ENCODE measurements at regions not wholly inside any gene's neighbourhood (a gene's known extent, or its start where the extent isn't known, plus 50 kb on each side); places are given as distances from the start of the nearest gene placed in this dataset.

DNA sequence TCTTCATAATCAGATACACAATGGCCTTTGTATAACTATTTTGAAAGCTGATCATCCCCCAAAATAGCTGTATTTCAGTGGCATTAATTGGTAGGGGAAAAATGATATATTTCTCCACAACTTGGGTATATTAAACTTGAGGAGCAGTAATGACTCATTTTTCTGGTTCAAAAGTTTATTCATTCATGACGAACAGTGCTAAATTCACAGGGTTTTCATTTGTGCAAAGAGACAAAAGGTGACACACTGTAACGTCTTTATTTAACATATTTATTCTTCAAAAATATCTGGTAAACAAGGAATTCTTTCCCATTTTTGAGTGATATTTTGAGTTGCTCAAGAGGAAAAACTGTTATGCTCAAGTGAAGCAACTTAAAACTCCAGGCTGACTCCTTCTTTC is 415.5 kb upstream of the SOX5 start:
- Histone ChIP-seq H2BK5ac (ENCODE audit: low read depth, low read length, poor library complexity) (no peak overlapping the region), H2BK12ac (ENCODE audit: low read length) (no peak overlapping the region), H3K27me3 (ENCODE audit: insufficient read depth, low read length) (no peaks in the 10 kb centered on the region), H3K9me3 (ENCODE audit: insufficient read depth, low read depth, low read length) (no peaks in the 10 kb centered on the region), H3K14ac (ENCODE audit: low read length) (no peak overlapping the region), H3K27ac (ENCODE audit: low read depth, low read length) (no peak overlapping the region), H4K8ac (ENCODE audit: low read depth, low read length) (no peak overlapping the region), H3K9ac (ENCODE audit: low read length) (no peak overlapping the region), H4K91ac (ENCODE audit: low read depth, low read length) (no peak overlapping the region), H3K79me2 (ENCODE audit: control insufficient read depth, insufficient read depth, low read length, poor library complexity) (no peaks in the 10 kb centered on the region), H3K4ac (ENCODE audit: low read depth, low read length) (no peak overlapping the region), H2AFZ (ENCODE audit: insufficient read depth, low read length, poor library complexity) (no peak overlapping the region), H3K4me3 (ENCODE audit: low read depth, low read length) (no peak overlapping the region), H3K4me1 (ENCODE audit: control insufficient read depth in 1 of 2, insufficient read depth in 2 of 2, low read length in 2 of 2) (no peaks in the 10 kb centered on the region), H3K23ac (ENCODE audit: low read length) (no peak overlapping the region), H4K12ac (ENCODE audit: low read depth, low read length) (no peak overlapping the region), H2AK5ac (ENCODE audit: low read length) (no peak overlapping the region), H3K36me3 (ENCODE audit: control insufficient read depth in 1 of 2, insufficient read depth in 2 of 2, low read length in 2 of 2) (no peaks in the 10 kb centered on the region), H3K79me1 (ENCODE audit: low read length) (no peaks in the 10 kb centered on the region), H2BK120ac (ENCODE audit: insufficient read depth, low read length, poor library complexity) (no peak overlapping the region), H3K18ac (ENCODE audit: low read length) (no peak overlapping the region), H3K4me2 (ENCODE audit: low read length) (no peak overlapping the region)
- no peak for DNase-seq
- no CpG with 5 or more reads among the region's 2 CpGs for WGBS (ENCODE audit: extremely low coverage, insufficient coverage, insufficient read length)

DNA sequence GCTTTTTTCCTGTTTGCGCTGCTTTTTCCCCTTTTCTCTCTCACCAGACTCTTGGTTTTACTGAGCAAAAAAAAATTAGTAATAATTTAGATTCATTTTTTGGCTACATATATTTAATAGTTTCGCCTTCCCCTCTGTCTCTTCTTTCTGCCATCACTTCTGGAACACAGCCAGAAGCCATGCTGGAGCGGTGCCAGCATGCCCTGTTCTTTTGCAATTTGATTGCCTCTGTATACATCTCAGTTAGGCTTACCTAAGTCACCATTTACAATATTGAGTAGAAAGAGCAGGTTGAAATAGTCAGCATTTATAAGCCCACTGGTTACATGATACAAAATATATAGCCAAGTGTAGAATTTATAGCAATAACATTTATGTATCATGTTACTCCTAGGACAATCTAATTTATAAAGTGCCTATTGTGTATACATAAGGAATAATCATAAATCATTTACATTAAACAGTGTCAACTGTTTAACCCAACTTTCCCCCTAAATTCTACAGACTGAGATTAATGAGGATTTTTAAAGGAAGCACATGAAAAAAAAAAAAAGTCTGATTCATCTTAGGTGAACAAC is 413.8 kb upstream of the SOX5 start:
- no peak overlapping the region for H2AFZ ChIP-seq (ENCODE audit: insufficient read depth, low read length, poor library complexity)
- H3K9me3 ChIP-seq (ENCODE audit: insufficient read depth, low read depth, low read length): no peaks in the 10 kb centered on the region
- H2BK120ac ChIP-seq (ENCODE audit: insufficient read depth, low read length, poor library complexity): no peak overlapping the region
- no peak overlapping the region for H3K23ac ChIP-seq (ENCODE audit: low read length)
- DNase-seq: no peak
- no peak overlapping the region for H3K4me2 ChIP-seq (ENCODE audit: low read length)
- H3K9ac ChIP-seq (ENCODE audit: low read length): no peak overlapping the region
- no peak overlapping the region for H3K4ac ChIP-seq (ENCODE audit: low read depth, low read length)
- no peak overlapping the region for H2BK5ac ChIP-seq (ENCODE audit: low read depth, low read length, poor library complexity)
- H3K4me3 ChIP-seq (ENCODE audit: low read depth, low read length): no peak overlapping the region
- H4K8ac ChIP-seq (ENCODE audit: low read depth, low read length): no peak overlapping the region
- no peaks in the 10 kb centered on the region for H3K27me3 ChIP-seq (ENCODE audit: insufficient read depth, low read length)
- H2AK5ac ChIP-seq (ENCODE audit: low read length): no peak overlapping the region
- WGBS (ENCODE audit: extremely low coverage, insufficient coverage, insufficient read length): no CpG with 5 or more reads among the region's 3 CpGs
- H3K14ac ChIP-seq (ENCODE audit: low read length): no peak overlapping the region
- H3K4me1 ChIP-seq (ENCODE audit: control insufficient read depth in 1 of 2, insufficient read depth in 2 of 2, low read length in 2 of 2): no peaks in the 10 kb centered on the region
- no peaks in the 10 kb centered on the region for H3K79me2 ChIP-seq (ENCODE audit: control insufficient read depth, insufficient read depth, low read length, poor library complexity)
- no peak overlapping the region for H3K18ac ChIP-seq (ENCODE audit: low read length)
- H3K36me3 ChIP-seq (ENCODE audit: control insufficient read depth in 1 of 2, insufficient read depth in 2 of 2, low read length in 2 of 2): no peaks in the 10 kb centered on the region
- no peak overlapping the region for H2BK12ac ChIP-seq (ENCODE audit: low read length)
- no peak overlapping the region for H3K27ac ChIP-seq (ENCODE audit: low read depth, low read length)
- H4K91ac ChIP-seq (ENCODE audit: low read depth, low read length): no peak overlapping the region
- H3K79me1 ChIP-seq (ENCODE audit: low read length): no peaks in the 10 kb centered on the region
- no peak overlapping the region for H4K12ac ChIP-seq (ENCODE audit: low read depth, low read length)

DNA sequence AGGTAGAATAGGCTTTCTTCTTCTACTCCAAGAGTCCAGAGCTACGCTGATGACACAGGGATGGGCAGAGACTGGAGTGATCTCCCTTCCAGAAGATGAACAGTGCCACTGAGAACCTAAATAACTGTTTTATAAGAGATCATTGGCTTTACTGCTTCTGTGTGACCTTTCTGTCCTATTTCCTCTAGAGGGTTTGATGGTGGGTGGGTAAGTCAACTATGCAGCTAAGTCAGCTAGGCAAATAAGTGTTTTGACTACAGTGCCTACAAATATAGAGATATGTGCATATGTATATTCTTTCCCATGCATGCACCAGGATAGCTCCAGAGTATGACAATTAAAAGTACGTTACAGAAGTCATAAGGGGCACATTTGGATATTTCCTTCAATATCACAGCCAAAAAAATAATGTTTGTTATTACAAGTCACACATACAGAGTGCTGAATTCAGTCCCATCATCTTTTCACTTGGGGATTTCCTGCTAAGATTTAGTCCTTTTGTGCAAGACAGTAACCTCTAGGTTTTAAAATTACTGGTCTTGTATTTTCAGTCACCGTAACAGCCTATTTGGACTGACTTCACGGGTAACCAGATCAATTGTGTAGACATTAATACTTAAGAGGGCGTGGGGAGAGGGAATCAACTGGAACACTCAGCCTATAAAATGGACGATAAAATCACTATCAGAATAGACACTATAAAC is 412.6 kb upstream of the SOX5 start:
- no peak for DNase-seq
- Histone ChIP-seq H2BK12ac (ENCODE audit: low read length) (no peak overlapping the region), H2BK120ac (ENCODE audit: insufficient read depth, low read length, poor library complexity) (no peak overlapping the region), H2BK5ac (ENCODE audit: low read depth, low read length, poor library complexity) (no peak overlapping the region), H3K4me1 (ENCODE audit: control insufficient read depth in 1 of 2, insufficient read depth in 2 of 2, low read length in 2 of 2) (no peaks in the 10 kb centered on the region), H3K9me3 (ENCODE audit: insufficient read depth, low read depth, low read length) (no peaks in the 10 kb centered on the region), H3K14ac (ENCODE audit: low read length) (no peak overlapping the region), H2AK5ac (ENCODE audit: low read length) (peak overlapping the region; percentile 83), H3K79me1 (ENCODE audit: low read length) (no peaks in the 10 kb centered on the region), H3K18ac (ENCODE audit: low read length) (no peak overlapping the region), H4K8ac (ENCODE audit: low read depth, low read length) (no peak overlapping the region), H2AFZ (ENCODE audit: insufficient read depth, low read length, poor library complexity) (no peak overlapping the region), H3K4me3 (ENCODE audit: low read depth, low read length) (no peak overlapping the region), H4K91ac (ENCODE audit: low read depth, low read length) (no peak overlapping the region), H3K27me3 (ENCODE audit: insufficient read depth, low read length) (no peaks in the 10 kb centered on the region), H3K27ac (ENCODE audit: low read depth, low read length) (no peak overlapping the region), H3K9ac (ENCODE audit: low read length) (no peak overlapping the region), H3K23ac (ENCODE audit: low read length) (no peak overlapping the region), H4K12ac (ENCODE audit: low read depth, low read length) (no peak overlapping the region), H3K36me3 (ENCODE audit: control insufficient read depth in 1 of 2, insufficient read depth in 2 of 2, low read length in 2 of 2) (no peaks in the 10 kb centered on the region), H3K4ac (ENCODE audit: low read depth, low read length) (no peak overlapping the region), H3K4me2 (ENCODE audit: low read length) (no peak overlapping the region), H3K79me2 (ENCODE audit: control insufficient read depth, insufficient read depth, low read length, poor library complexity) (no peaks in the 10 kb centered on the region)
- WGBS (ENCODE audit: extremely low coverage, insufficient coverage, insufficient read length): no CpG with 5 or more reads among the region's 6 CpGs

DNA sequence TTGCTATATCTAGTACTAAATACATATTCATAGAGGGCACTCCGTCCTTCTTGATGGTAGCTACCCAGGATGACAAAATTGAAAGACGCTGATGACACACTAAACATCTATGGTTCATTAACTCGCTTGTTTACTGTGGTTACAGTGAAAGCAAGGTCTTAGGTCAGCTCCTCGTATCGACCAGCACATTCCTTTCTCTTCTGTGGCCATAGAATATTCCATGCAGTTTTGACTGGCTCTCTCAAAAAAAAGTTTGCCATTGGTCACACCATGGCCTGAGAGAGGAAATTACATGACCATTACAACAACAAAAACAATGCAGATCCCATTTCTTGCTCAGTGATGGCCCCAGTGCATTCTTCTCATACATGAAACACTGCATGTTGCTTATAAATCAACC is 411.4 kb upstream of the SOX5 start:
- WGBS (ENCODE audit: extremely low coverage, insufficient coverage, insufficient read length): no CpG with 5 or more reads among the region's 5 CpGs
- no peak overlapping the region for H3K23ac ChIP-seq (ENCODE audit: low read length)
- H2BK120ac ChIP-seq (ENCODE audit: insufficient read depth, low read length, poor library complexity): no peak overlapping the region
- H3K18ac ChIP-seq (ENCODE audit: low read length): no peak overlapping the region
- no peaks in the 10 kb centered on the region for H3K79me2 ChIP-seq (ENCODE audit: control insufficient read depth, insufficient read depth, low read length, poor library complexity)
- H3K4ac ChIP-seq (ENCODE audit: low read depth, low read length): no peak overlapping the region
- H3K9me3 ChIP-seq (ENCODE audit: insufficient read depth, low read depth, low read length): no peaks in the 10 kb centered on the region
- no peak overlapping the region for H3K4me3 ChIP-seq (ENCODE audit: low read depth, low read length)
- H3K79me1 ChIP-seq (ENCODE audit: low read length): no peaks in the 10 kb centered on the region
- H4K91ac ChIP-seq (ENCODE audit: low read depth, low read length): no peak overlapping the region
- no peak overlapping the region for H3K4me2 ChIP-seq (ENCODE audit: low read length)
- no peak overlapping the region for H2AFZ ChIP-seq (ENCODE audit: insufficient read depth, low read length, poor library complexity)
- H3K14ac ChIP-seq (ENCODE audit: low read length): no peak overlapping the region
- H3K36me3 ChIP-seq (ENCODE audit: control insufficient read depth in 1 of 2, insufficient read depth in 2 of 2, low read length in 2 of 2): no peaks in the 10 kb centered on the region
- H3K27me3 ChIP-seq (ENCODE audit: insufficient read depth, low read length): no peaks in the 10 kb centered on the region
- no peak overlapping the region for H3K9ac ChIP-seq (ENCODE audit: low read length)
- no peak overlapping the region for H2BK12ac ChIP-seq (ENCODE audit: low read length)
- peak; percentile 88 to 94 for DNase-seq
- H3K4me1 ChIP-seq (ENCODE audit: control insufficient read depth in 1 of 2, insufficient read depth in 2 of 2, low read length in 2 of 2): no peaks in the 10 kb centered on the region
- no peak overlapping the region for H3K27ac ChIP-seq (ENCODE audit: low read depth, low read length)
- no peak overlapping the region for H4K12ac ChIP-seq (ENCODE audit: low read depth, low read length)
- H2AK5ac ChIP-seq (ENCODE audit: low read length): no peak overlapping the region
- no peak overlapping the region for H4K8ac ChIP-seq (ENCODE audit: low read depth, low read length)
- H2BK5ac ChIP-seq (ENCODE audit: low read depth, low read length, poor library complexity): no peak overlapping the region

Data from trophoblast cell (in vitro differentiated cells and primary cell).